Kidney epithelial cell (primary cell): ENCODE measurements at regions not wholly inside any gene's neighbourhood (a gene's known extent, or its start where the extent isn't known, plus 50 kb on each side); places are given as distances from the start of the nearest gene placed in this dataset.

ENCODE experiments used
- DNase-seq: peaks from one replicate; pipeline ENCODE4 v3.0.0-alpha.2; 2010; ENCODE audit warnings: low read depth
- H3K27me3 ChIP-seq: 2 replicates; pipeline ENCODE4 v1.6.0; 2011; ENCODE audit warnings: low read length; ENCODE audit not compliant: control insufficient read depth, insufficient read depth
- H3K36me3 ChIP-seq: 2 replicates; pipeline ENCODE4 v1.5.1; 2011; ENCODE audit warnings: low read length; ENCODE audit not compliant: control insufficient read depth, insufficient read depth
- H3K4me3 ChIP-seq: 2 replicates; pipeline ENCODE4 v1.5.1; 2011; ENCODE audit warnings: low read depth, mild to moderate bottlenecking, control low read depth, low read length
- TF ChIP-seq, protein P1 (sequence below): IDR thresholded peaks from 2 replicates; pipeline ENCODE4 v1.5.1; 2011; ENCODE audit warnings: mild to moderate bottlenecking, moderate library complexity, low read length, control low read depth, inconsistent platforms; ENCODE audit not compliant: insufficient read depth, poor library complexity, severe bottlenecking

DNA sequence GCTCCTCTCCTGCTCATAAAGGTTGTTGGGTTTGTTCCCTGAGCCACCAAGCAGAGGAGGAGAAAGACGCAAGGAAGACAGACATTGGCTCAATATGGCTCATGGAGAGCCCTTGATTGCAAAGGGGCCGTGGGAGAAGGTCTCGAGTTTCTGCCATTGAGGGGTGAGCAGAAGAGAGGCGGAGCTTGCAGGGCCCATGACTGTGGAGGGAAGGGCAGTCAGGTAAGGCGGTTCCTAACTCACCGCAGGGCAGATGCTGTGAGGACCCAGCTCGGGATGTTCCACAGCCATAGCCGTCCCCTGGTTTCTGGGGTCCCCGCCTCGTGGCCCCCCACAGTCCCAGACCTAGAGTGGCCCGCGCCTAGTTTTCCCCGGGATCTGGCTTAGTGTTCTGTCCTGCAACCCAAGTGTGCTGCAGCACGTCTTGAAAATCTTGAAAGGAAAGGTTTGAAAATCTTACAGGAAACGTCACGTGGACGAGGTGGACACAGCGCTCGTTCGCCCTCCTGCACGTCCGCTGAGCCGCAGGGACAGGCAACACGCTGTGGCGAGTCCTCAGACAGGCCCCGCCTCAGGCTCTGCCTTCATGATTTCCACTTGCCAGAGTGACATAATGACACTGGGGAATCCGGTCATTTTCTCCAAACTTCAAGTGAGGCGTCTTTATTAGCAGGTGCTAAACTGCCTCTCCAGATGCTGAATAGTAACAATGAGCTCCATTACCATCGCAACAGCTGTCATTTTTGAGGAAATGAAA, 105.5 kb upstream of the HDAC4 start:
- TF ChIP-seq, protein P1, sequence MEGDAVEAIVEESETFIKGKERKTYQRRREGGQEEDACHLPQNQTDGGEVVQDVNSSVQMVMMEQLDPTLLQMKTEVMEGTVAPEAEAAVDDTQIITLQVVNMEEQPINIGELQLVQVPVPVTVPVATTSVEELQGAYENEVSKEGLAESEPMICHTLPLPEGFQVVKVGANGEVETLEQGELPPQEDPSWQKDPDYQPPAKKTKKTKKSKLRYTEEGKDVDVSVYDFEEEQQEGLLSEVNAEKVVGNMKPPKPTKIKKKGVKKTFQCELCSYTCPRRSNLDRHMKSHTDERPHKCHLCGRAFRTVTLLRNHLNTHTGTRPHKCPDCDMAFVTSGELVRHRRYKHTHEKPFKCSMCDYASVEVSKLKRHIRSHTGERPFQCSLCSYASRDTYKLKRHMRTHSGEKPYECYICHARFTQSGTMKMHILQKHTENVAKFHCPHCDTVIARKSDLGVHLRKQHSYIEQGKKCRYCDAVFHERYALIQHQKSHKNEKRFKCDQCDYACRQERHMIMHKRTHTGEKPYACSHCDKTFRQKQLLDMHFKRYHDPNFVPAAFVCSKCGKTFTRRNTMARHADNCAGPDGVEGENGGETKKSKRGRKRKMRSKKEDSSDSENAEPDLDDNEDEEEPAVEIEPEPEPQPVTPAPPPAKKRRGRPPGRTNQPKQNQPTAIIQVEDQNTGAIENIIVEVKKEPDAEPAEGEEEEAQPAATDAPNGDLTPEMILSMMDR: no peak
- Histone ChIP-seq H3K27me3 (no peaks in the 10 kb centered on the region), H3K36me3 (no peaks in the 10 kb centered on the region), H3K4me3 (no peak overlapping the region)
- DNase-seq: no peak

DNA sequence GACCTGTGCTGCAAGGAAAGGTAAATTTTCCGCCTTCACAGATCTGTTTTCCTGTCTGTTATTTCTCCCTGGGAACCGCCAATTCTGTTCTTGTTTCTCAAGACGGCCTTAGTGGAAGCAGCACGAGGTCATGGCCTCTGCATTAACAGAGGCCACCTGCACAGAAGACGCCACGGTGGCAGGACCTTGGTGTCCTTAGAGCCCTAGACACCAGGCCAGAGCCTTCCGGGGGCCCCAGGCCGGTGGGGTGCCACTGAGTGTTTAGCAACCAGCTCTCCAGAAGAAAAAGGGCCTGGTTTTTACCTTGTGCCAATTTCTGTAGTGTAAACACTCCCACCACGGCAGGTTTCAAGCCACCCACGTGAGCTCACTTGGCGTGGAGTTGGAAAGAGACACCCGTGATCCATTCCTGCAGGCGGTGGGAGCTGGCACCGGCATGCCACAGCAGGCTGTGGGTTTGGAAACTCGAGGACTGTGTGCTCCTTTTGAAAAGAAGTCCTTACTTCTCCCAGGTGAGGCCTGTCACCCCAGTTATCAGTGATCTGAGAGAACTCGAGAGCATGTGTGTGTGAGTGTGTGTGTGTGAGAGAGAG, 103.9 kb upstream of the HDAC4 start:
- Histone ChIP-seq H3K27me3 (no peaks in the 10 kb centered on the region), H3K36me3 (no peaks in the 10 kb centered on the region), H3K4me3 (no peak overlapping the region)
- no peak for DNase-seq
- TF ChIP-seq, protein P1: no peak

DNA sequence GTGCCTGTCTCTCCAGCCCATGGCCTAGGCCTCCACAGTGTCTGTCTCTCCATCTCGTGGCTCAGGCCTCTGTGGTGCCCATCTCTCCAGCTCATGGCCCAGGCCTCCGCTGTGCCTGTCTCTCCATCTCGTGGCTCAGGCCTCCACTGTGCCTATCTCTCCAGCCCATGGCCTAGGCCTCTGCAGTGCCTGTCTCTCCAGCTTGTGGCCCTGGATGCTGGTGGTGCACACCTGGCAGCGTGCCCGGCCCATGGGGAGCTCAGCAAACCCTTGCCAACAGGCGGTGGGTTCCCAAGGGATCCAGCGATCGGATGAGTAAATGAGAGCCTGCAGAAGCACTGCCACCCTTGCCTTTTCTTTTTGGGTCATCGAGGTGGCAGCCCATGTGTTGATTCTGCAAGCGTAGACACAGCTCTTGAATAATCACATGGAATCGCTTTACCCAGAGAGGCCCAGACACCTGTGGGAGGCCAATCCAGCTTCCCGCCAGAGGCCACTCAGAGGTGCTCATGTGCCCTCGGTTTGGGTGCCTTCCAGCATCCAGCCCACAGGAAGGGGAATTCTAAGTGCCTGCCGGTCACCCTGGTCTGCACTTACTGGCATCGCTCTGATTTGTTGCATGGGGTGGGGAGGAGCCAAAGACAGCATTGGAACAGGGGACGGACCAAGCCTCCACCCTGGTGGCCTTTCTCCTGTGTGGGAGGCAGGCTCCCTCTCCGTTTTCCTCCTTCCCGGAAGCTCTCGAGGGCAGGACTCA, 101.8 kb upstream of the HDAC4 start:
- H3K36me3 ChIP-seq: no peaks in the 10 kb centered on the region
- no peaks in the 10 kb centered on the region for H3K27me3 ChIP-seq
- no peak overlapping the region for H3K4me3 ChIP-seq
- TF ChIP-seq, protein P1: no peak
- no peak for DNase-seq

DNA sequence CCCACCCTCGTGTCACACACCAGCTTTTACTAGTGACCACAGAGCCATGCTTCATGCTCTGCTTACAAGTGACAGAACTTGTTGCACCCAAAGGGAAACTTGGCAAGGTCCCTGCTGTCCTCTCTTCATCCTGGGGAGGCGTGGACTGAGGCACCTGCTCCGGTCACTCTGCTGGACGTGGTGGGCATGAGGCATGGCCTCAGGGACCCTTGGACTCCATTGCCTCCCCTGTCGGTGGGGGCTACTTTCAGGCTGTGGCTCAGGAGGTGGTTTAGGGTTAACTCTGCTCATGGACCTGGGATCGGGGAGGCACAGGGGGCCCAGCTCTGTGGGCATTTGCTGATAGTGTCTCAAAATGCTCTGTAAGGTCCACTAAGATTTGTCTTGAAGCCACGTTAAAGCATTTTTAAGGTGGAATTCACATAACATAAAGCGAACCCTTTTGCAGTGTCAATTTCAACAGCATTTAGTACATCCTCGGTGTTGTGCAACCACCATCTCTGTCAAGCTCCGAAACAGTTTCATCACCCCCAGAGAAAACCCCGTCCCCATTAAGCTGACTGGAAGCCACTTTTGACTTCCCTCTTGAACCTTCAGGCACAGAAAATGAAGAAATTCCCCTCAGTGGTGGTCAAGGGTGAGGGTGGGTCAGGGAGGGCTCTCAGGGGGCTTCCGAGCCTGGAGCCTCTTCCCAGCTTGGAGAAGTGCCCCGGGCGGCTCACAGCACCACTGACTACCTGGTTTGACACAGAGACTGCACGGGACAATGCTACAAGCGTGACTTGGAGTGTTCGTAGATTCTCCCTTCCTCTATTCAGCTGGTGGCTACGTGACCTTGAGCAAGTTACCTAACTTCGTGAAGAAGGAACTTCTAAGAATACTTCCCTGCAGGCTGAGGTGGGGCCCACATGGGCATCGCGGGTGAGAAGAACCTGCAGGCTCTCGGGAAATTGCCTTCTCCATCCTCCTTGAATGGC, 100.0 kb upstream of the HDAC4 start:
- TF ChIP-seq, protein P1: no peak

DNA sequence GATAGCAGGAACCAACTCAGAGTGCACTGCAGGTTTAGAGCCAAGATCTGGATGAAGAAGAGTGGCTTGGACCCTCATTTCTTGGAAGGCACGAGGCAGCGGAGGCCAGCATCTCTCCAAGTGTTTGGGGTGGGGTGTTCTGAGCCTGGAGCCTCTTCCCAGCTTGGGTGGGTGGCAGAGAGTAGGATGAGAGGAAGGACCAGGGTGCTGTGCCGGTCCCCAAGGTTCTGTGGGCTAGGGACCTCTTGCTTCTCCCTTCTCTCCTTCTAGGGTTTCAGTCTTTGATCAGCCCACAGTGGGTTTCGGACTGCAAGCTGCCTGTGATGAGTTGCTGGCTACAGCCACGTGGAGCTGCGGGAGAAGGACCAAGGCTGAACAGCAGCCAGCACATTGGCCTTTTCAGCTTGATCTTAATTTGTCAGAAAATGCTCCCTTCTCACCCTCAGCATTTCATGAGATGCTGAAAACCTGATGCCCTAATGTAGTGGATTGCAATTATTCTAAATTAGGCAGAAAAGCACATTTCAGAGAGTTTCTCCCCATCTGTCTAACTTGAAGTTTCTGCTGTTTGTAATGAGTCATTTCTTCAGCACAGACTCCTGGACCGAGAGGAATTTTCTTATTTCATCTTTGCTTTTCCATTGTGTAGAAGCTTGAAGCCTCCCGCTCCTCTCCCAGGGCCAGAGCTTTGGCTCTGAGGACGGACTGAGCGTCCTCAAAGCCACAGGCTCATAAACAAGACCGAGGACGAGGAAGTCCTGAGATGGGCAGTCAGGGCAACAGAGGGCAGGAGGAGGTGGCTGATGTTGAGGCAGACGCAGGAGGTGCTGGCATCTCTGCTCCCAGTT, 99.1 kb upstream of the HDAC4 start:
- TF ChIP-seq, protein P1: no peak
- H3K27me3 ChIP-seq: no peaks in the 10 kb centered on the region

More for the DNA sequence above, 100.0 kb upstream of the HDAC4 start:
- Histone ChIP-seq H3K27me3 (no peaks in the 10 kb centered on the region), H3K4me3 (no peak overlapping the region), H3K36me3 (no peaks in the 10 kb centered on the region)
- no peak for DNase-seq

More for the DNA sequence above, 99.1 kb upstream of the HDAC4 start:
- Histone ChIP-seq H3K4me3 (no peak overlapping the region), H3K36me3 (no peaks in the 10 kb centered on the region)
- DNase-seq: no peak
